ENCODE measurements at regions not wholly inside any gene's neighbourhood (a gene's known extent, or its start where the extent isn't known, plus 50 kb on each side); places are given as distances from the start of the nearest gene placed in this dataset.

GRCh38 chr3:70635301-70635700, 322.9 kb upstream of the MDFIC2 start:
- H3K9me2 ChIP-seq (ENCODE audit: insufficient read depth) = no peaks in the 10 kb centered on the region
- ATAC-seq = no peak
- no peak overlapping the region for H3K27ac ChIP-seq (ENCODE audit: low read depth, low read length)
- no peaks in the 10 kb centered on the region for H3K79me2 ChIP-seq (ENCODE audit: insufficient read depth, low read length)
- H3K9me3 ChIP-seq (ENCODE audit: control insufficient read depth in 1 of 2, insufficient read depth in 1 of 2, low read depth in 1 of 2, low read length in 2 of 2) = no peaks in the 10 kb centered on the region
- no TSS peak for BruUV-seq (replicated peaks)
- no peaks in the 10 kb centered on the region for H3K4me1 ChIP-seq (ENCODE audit: control insufficient read depth in 1 of 2, insufficient read depth in 2 of 2, low read length in 2 of 2)
- ChIA-PET POLR2A (no interaction called here), RAD21 (ENCODE audit: low non-redundant PET in 1 of 2, low total read pairs in 2 of 2, uncharacterized antibody in 2 of 2, unreplicated experiment in 2 of 2) (no interaction called here), CTCF (no interaction called here)
- H3K27me3 ChIP-seq (ENCODE audit: insufficient read depth, low read length) = no peaks in the 10 kb centered on the region
- no peak overlapping the region for H3K9ac ChIP-seq (ENCODE audit: low read length)
- H3K36me3 ChIP-seq (ENCODE audit: control insufficient read depth in 1 of 2, insufficient read depth in 2 of 2, low read length in 2 of 2) = no peaks in the 10 kb centered on the region
- H2AFZ ChIP-seq (ENCODE audit: low read depth, low read length, poor library complexity, severe bottlenecking) = no peak overlapping the region
- DNase-seq (ENCODE audit: low read depth, low spot score) = no peak
- H3K4me3 ChIP-seq (replicated peaks in 1 of 2; ENCODE audit: low read depth in 1 of 2, low read length in 2 of 2) = no peak overlapping the region
- H3K4me2 ChIP-seq (ENCODE audit: low read length) = no peak overlapping the region
- H4K20me1 ChIP-seq (ENCODE audit: insufficient read depth) = no peaks in the 10 kb centered on the region
- TF ChIP-seq REST (IDR thresholded peaks at IDR 0.05; ENCODE audit: low read depth) (no peak), POLR2A (IDR thresholded peaks at IDR 0.05; ENCODE audit: borderline replicate concordance, extremely low read depth, insufficient read depth, insufficient read length) (no peak), JUND (IDR thresholded peaks at IDR 0.05) (no peak), POLR2AphosphoS5 (IDR thresholded peaks at IDR 0.05; ENCODE audit: low read depth, low read length) (no peak), FOSL1 (IDR thresholded peaks at IDR 0.05; ENCODE audit: low read depth) (no peak), ELF1 (IDR thresholded peaks at IDR 0.05; ENCODE audit: borderline replicate concordance, low read depth) (no peak), EZH2 (IDR thresholded peaks at IDR 0.05) (no peak), ZNF274 (IDR thresholded peaks at IDR 0.05; ENCODE audit: low read depth, low read length) (no peak), CBX3 (IDR thresholded peaks at IDR 0.05; ENCODE audit: low read depth) (no peak), YY1 (IDR thresholded peaks at IDR 0.05; ENCODE audit: extremely low read depth, insufficient replicate concordance, low read depth, low read length) (no peak), MAX (IDR thresholded peaks at IDR 0.05) (no peak), SP1 (IDR thresholded peaks at IDR 0.05; ENCODE audit: low read depth) (no peak), TCF7L2 (IDR thresholded peaks at IDR 0.05; ENCODE audit: borderline replicate concordance, extremely low read depth, insufficient read depth, insufficient read length) (no peak), CEBPB (IDR thresholded peaks at IDR 0.05; ENCODE audit: low read depth) (no peak), SRF (IDR thresholded peaks at IDR 0.05; ENCODE audit: low read depth) (no peak)
- intact Hi-C loops (cut with micrococcal nuclease) = no loop called here
